Testis (tissue), 2 donors: ENCODE measurements at regions not wholly inside any gene's neighbourhood (a gene's known extent, or its start where the extent isn't known, plus 50 kb on each side); places are given as distances from the start of the nearest gene placed in this dataset.

Source experiments
- CTCF ChIP-seq, 3 experiments: fragments of 450-650 bp in 2 of 3; fragments of 200-600 bp in 1 of 3; sonication (generic) in 1 of 3; IDR thresholded peaks; one replicate each; pipeline ENCODE4 v1.5.1; 2016 to 2019; ENCODE audit warnings: antibody characterized with exemption in 3 of 3, mild to moderate bottlenecking in 2 of 3, moderate library complexity in 1 of 3
- POLR2A ChIP-seq: fragments of 450-650 bp; IDR thresholded peaks from one replicate; pipeline ENCODE4 v1.6.1; 2017; ENCODE audit warnings: antibody characterized with exemption, mild to moderate bottlenecking, moderate library complexity

- no peak for TF ChIP-seq POLR2A
- TF ChIP-seq CTCF (IDR thresholded peaks at IDR 0.05): no peak
These were observed 56.2 kb upstream of the PRR23E start for GRCh38 chr3:127136706-127137105.
